Left hindlimb (tissue), 1 donor: ENCODE measurements at regions not wholly inside any gene's neighbourhood (a gene's known extent, or its start where the extent isn't known, plus 50 kb on each side); places are given as distances from the start of the nearest gene placed in this dataset.

Experiments
- DNase-seq: peaks from one replicate; pipeline ENCODE4 v3.0.0-alpha.2; 2018

GRCh38 chr2:65508225-65508624, 75.8 kb upstream of the SPRED2 start:
- no peak for DNase-seq

GRCh38 chr2:65507102-65508069, 75.0 kb upstream of the SPRED2 start:
- DNase-seq: no peak

- no peak for DNase-seq
These were observed 72.7 kb upstream of the SPRED2 start for GRCh38 chr2:65504814-65505697.

- no peak for DNase-seq
These were observed 71.8 kb upstream of the SPRED2 start for GRCh38 chr2:65504201-65504600.

- no peak for DNase-seq
These were observed 71.3 kb upstream of the SPRED2 start for GRCh38 chr2:65503746-65504145.

GRCh38 chr2:65501836-65502235, 69.4 kb upstream of the SPRED2 start:
- no peak for DNase-seq

- no peak for DNase-seq
These were observed 68.7 kb upstream of the SPRED2 start for GRCh38 chr2:65501074-65501473.

GRCh38 chr2:65500310-65501040, 68.1 kb upstream of the SPRED2 start:
- no peak for DNase-seq

- no peak for DNase-seq
These were observed 66.8 kb upstream of the SPRED2 start for GRCh38 chr2:65499216-65499615.

GRCh38 chr2:65498396-65498795, 66.0 kb upstream of the SPRED2 start:
- DNase-seq: no peak

GRCh38 chr2:65495251-65495877, 63.0 kb upstream of the SPRED2 start:
- DNase-seq: no peak

GRCh38 chr2:65494078-65494477, 61.7 kb upstream of the SPRED2 start:
- no peak for DNase-seq

- DNase-seq: no peak
These were observed 59.0 kb upstream of the SPRED2 start for GRCh38 chr2:65491381-65491905.

GRCh38 chr2:65490222-65490621, 57.8 kb upstream of the SPRED2 start:
- DNase-seq: no peak

GRCh38 chr2:65489269-65489668, 56.9 kb upstream of the SPRED2 start:
- no peak for DNase-seq

GRCh38 chr2:65488527-65488926, 56.1 kb upstream of the SPRED2 start:
- no peak for DNase-seq

GRCh38 chr2:65487404-65487803, 55.0 kb upstream of the SPRED2 start:
- DNase-seq: no peak

- no peak for DNase-seq
These were observed 54.4 kb upstream of the SPRED2 start for GRCh38 chr2:65486802-65487201.

- no peak for DNase-seq
These were observed 53.9 kb upstream of the SPRED2 start for GRCh38 chr2:65486282-65486681.

- DNase-seq: no peak
These were observed 53.4 kb upstream of the SPRED2 start for GRCh38 chr2:65485839-65486238.

- DNase-seq: no peak
These were observed 51.4 kb upstream of the SPRED2 start for GRCh38 chr2:65483763-65484162.

- DNase-seq: no peak
These were observed 50.6 kb upstream of the SPRED2 start for GRCh38 chr2:65482971-65483370.
